NCI-H446 treated with DMSO at 0.1 percent for 48 hours (cell line): ENCODE measurements at regions not wholly inside any gene's neighbourhood (a gene's known extent, or its start where the extent isn't known, plus 50 kb on each side); places are given as distances from the start of the nearest gene placed in this dataset.
A peak's percentile ranks its signal among the peaks of the same experiment; 100 is the strongest.

ENCODE experiments used
- DNase-seq: peaks from one replicate; lab custom pipeline; 2025; lab: John Stamatoyannopoulos, UW

- DNase-seq = no peak
Measured at GRCh38 chr4:19888587-19888986, 363.1 kb upstream of the SLIT2 start.

DNA sequence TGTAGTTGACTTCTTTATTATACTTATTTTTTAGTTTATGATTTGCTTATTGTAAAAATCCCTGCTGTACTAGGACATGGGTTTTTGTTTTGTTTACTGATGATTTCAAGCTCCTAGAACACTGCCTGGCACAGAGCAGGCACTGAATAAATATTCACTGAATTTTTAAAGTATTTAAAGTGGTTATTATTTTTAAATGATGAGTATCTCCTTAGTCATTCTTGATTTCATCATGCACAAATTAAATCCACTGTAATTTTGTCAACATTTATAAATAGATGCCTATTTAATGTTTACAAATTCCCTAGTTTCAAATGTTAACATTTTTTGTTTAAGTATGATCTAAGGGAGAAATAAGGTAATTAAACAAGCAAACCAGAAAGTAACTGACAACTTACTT, 367.9 kb upstream of the SLIT2 start:
- DNase-seq = no peak

- no peak for DNase-seq
Measured at GRCh38 chr4:19880206-19880605, 371.5 kb upstream of the SLIT2 start.

DNA sequence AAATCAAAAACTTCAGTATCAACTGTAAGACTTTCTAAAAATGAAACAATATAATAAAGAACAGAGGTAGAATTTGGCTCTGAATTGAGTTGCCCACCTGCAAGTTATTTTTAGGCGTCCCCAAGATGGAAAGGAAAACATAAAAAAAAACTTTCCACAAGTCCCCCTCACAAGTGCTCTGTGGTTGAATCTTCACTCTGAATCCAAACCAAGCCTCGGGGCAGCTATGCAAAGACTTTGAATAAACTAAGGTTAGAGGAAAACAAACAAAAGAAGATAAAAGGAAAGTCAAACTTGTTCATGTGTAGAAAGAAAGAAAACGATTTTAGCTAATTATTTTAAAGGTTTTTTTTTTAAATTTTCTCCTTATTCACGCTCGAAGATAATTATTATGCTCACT, 372.4 kb upstream of the SLIT2 start:
- no peak for DNase-seq

GRCh38 chr4:19857991-19858390, 393.7 kb upstream of the SLIT2 start:
- no peak for DNase-seq

GRCh38 chr4:19857380-19857779, 394.3 kb upstream of the SLIT2 start:
- no peak for DNase-seq

GRCh38 chr4:19850909-19851308, 400.8 kb upstream of the SLIT2 start:
- no peak for DNase-seq

DNA sequence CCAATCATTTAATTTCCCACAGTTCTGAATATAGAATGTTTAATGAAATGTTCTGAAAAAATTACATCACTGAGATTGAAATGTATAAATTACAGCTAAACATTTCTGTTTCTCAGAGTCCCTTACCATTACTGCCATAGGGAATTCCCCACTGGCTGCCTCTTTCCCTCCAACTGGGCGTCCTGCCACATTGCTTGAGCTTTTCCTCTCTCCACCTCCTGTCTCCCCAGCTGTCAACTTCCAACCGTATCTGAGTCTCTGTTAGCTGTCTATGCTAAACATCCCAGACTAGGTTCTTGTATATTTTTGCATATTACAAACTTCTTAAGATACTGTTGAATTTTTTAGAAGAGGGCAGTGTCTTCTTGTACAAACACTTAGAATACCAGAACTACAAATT, 407.3 kb upstream of the SLIT2 start:
- peak; percentile 65 for DNase-seq

GRCh38 chr4:19842471-19842870, 409.2 kb upstream of the SLIT2 start:
- DNase-seq = no peak

- no peak for DNase-seq
Measured at GRCh38 chr4:19838858-19839257, 412.8 kb upstream of the SLIT2 start.

DNA sequence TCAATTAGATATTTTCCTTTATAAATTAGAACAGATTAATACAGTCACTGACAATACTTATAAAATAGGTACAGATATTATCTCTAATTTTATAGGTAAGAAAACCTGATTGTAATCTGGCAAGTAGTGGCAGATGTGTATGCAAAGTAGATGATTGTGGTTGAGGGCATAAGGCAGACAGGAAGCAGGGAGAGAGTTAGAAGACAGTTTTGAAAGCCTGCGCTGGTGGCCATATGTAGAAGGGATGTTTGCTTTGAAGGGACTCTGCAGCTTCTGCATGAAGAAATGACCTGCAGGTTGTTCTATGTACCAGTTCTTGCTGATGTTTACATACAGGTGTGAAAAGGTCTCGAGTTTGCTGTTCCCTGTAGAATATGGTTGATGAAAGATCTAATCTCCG, 416.3 kb upstream of the SLIT2 start:
- no peak for DNase-seq

- no peak for DNase-seq
Measured at GRCh38 chr4:19832411-19832810, 419.3 kb upstream of the SLIT2 start.

DNA sequence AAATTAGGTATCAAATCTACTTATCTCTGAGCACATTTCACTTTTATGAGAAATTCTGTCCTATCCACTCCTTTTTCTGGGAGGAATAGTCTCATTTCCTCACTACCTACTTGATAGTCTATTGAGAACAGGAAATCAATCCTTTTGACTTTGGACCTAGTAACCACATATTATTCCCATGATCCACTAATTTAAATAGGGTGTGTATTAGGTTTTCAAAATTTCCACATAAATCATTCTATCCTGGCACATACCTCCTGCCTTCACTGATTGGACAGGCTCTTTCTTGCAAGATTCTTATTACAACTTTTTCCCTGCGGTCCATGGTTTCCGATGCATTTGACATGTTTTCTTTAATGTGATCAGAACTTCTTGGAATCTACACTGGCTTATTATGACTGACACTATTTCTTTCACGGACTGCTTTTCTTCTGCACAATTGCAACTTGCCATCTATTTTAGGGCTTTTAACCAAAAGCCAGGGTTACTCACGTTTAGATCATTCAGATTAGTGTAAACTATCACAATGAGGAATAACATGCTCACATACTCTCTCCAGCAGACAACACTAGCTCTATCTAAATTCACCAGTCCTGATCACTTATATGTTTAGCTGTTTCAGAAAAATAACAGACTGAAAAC, 419.9 kb upstream of the SLIT2 start:
- no peak for DNase-seq

DNA sequence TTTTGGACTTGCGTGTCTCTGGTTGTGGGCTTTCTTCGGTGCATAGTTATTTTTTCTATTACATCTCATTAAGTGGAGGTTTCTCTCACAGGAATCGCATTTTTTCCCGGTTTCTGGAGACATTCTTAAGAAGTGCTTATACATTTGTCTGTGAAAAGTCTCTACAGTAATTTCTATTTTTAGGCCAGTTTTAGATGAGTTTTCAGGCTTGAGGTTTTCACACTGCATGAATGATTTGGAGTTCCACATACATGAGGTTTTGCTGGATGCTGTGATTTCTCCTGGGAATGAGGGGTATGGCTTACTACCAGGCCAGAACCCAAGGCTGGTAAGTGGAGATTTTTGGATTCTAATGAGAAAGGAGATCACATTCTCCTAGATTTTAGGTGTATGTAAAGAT, 422.6 kb upstream of the SLIT2 start:
- no peak for DNase-seq

DNA sequence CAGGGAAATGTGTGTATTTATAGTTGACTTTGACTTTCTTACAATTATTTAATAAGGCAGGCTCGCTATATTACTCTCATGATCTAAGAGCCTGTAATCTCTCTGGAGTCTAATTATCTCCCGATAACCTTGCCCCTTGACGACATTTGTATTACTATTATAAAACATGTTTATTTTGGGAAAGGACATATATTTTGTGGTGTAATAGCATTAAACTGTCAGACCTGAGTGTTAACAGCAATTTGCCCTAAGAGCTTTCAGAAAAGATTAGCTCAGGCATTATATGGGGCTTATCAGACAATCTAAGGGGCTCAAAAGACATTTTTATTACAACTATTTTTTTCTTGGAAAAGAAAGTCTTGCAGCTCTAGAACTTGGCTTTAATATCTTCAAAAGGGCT, 427.9 kb upstream of the SLIT2 start:
- no peak for DNase-seq

- DNase-seq = no peak
Measured at GRCh38 chr4:19819737-19820136, 432.0 kb upstream of the SLIT2 start.

- no peak for DNase-seq
Measured at GRCh38 chr4:19809989-19810388, 441.7 kb upstream of the SLIT2 start.

DNA sequence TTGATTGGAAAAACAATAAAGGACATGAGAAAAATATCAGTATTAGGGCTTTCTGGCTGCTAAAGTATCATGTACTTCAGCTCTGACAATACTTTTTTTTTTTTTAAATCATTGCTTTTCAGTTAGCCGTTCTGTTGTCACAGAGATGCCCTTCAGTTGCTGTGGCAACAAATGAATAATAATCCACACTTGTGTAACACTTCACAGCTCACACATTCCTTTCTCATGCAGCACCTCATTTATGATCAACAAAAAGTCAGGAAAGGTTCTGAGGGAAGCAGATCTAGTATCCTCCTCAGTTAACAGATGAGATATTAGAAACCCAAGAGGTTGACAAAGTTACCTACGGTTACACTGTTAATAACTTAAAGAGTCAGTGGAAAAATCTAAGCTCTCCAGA, 444.2 kb upstream of the SLIT2 start:
- no peak for DNase-seq

DNA sequence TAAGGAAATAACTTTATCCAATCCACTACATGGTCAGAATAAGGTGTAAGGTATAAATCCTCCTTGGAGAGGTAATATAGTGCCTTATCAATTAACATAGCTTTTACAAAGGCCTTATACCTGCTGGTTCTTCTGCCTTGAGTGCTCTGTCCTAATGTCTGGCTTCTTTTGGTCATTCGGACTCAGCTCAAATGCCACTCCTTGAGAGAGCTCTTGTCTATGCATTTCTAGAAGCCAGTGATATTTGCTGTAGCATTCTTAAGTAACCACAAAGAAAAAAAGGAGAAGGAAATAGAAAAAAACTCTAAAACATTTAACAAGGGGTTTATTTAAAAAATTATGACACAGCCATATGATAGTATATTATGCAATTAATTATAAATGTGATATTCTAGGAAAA, 444.8 kb upstream of the SLIT2 start:
- no peak for DNase-seq

DNA sequence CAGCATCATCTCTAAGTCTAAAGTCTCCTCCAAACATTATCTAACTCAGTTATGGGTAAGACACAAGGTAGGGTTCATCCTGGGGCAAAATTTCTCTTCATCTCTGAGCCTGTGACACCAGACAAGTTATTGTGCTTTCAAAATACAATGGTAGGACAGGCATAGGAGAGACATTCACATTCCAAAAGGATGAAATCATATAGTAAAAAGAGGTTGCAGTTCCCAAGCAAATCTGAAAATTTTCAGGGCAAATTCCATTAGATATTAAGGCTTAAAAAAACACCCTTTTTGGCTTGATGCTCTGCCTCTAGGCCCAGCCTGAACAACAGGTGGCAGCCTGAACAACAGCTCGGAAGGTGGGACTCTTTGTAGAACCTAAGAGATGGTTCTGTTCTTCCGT, 448.3 kb upstream of the SLIT2 start:
- DNase-seq = no peak

DNA sequence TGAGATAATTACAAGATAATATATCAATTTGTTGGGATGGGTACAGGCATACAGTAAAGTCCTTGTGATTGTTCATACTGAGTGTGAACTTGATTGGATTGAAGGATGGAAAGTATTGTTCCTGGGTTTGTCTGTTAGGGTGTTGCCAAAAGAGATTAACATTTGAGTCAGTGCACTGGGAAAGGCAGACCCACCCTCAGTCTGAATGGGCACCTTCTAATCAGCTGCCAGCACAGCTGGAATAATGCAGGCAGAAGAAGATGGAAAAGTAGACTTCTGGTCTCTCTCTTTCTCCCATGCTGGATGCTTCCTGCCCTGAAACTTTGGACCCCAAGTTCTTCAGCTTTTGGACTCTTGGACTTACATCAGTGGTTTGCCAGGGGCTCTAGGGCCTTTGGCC, 457.9 kb upstream of the SLIT2 start:
- DNase-seq = no peak

GRCh38 chr4:19791422-19792123, 460.1 kb upstream of the SLIT2 start:
- DNase-seq = no peak

DNA sequence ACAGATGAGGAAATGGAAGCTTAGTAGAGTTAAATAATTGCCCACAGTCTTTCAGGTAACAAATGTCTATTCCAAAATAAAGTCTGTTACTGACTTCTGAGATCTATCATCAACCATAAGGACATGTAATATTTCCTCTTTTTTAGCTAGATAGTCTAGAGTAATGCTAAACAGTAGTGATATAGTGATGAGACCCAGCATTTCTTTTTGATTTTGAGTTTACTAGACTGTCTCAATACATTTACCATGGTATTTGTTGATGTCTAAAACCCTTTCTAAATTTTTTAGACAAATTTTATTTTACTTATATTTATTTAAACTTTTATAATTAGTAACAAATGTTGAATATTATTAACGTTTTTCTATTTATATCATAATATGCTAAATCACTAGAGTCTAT, 465.1 kb upstream of the SLIT2 start:
- DNase-seq = no peak

GRCh38 chr4:19783667-19784223, 468.0 kb upstream of the SLIT2 start:
- DNase-seq = no peak
